HepG2 (cell line): ENCODE measurements at regions not wholly inside any gene's neighbourhood (a gene's known extent, or its start where the extent isn't known, plus 50 kb on each side); places are given as distances from the start of the nearest gene placed in this dataset.
A peak's percentile ranks its signal among the peaks of the same experiment; 100 is the strongest.

Experiments used
- CBX2 ChIP-seq, 2 experiments: fragments of 200-600 bp in 1 of 2; sonication (generic); formaldehyde crosslinking in 1 of 2; IDR thresholded peaks; 2 replicates each; pipeline versions ENCODE4 v1.7.0 to v1.8.1; 2018 to 2022; ENCODE audit warnings: low read depth in 2 of 2, low read length in 1 of 2, mild to moderate bottlenecking in 1 of 2, missing genetic modification reagents in 1 of 2
- FOXM1 ChIP-seq: sonication (generic); formaldehyde crosslinking; IDR thresholded peaks from 2 replicates; pipeline ENCODE4 v1.5.0; 2020; ENCODE audit warnings: missing genetic modification reagents
- HIVEP1 ChIP-seq: sonication (generic); formaldehyde crosslinking; IDR thresholded peaks from 2 replicates; pipeline ENCODE4 v1.4.0; 2020; ENCODE audit warnings: mild to moderate bottlenecking, missing genetic modification reagents
- HMGXB3 ChIP-seq: sonication (generic); formaldehyde crosslinking; IDR thresholded peaks from 2 replicates; pipeline ENCODE4 v1.4.0; 2020; ENCODE audit warnings: missing genetic modification reagents, borderline replicate concordance
- HOXA7 ChIP-seq: sonication (generic); formaldehyde crosslinking; IDR thresholded peaks from 2 replicates; pipeline ENCODE4 v1.8.1; 2022; ENCODE audit warnings: mild to moderate bottlenecking, missing genetic modification reagents, moderate library complexity
- HOXD1 ChIP-seq: sonication (generic); formaldehyde crosslinking; IDR thresholded peaks from 2 replicates; pipeline ENCODE4 v1.5.0; 2020; ENCODE audit warnings: missing genetic modification reagents
- IRF2 ChIP-seq: IDR thresholded peaks from 2 replicates; pipeline ENCODE4 v1.6.1; 2018; ENCODE audit warnings: missing genetic modification reagents, missing compliant biosample characterization
- KLF9 ChIP-seq: IDR thresholded peaks from 2 replicates; pipeline ENCODE4 v1.6.1; 2016; ENCODE audit warnings: low read depth
- MAZ ChIP-seq, 2 experiments: sonication (generic) in 1 of 2; formaldehyde crosslinking in 1 of 2; IDR thresholded peaks; 2 replicates each; pipeline versions ENCODE4 v1.5.0 to v1.6.1; 2012 to 2020; ENCODE audit warnings: low read depth in 2 of 2, mild to moderate bottlenecking in 2 of 2, borderline replicate concordance in 1 of 2, improper control_type of control experiment in 1 of 2, low read length in 1 of 2, missing genetic modification reagents in 1 of 2, moderate library complexity in 1 of 2
- NCOA2 ChIP-seq: sonication (generic); formaldehyde crosslinking; IDR thresholded peaks from 2 replicates; pipeline ENCODE4 v1.8.0; 2022; ENCODE audit warnings: inconsistent platforms
- ONECUT2 ChIP-seq: sonication (generic); formaldehyde crosslinking; IDR thresholded peaks from 2 replicates; pipeline ENCODE4 v1.4.0; 2020; ENCODE audit warnings: missing genetic modification reagents
- PLSCR1 ChIP-seq: sonication (generic); formaldehyde crosslinking; IDR thresholded peaks from 2 replicates; pipeline ENCODE4 v1.5.0; 2020; ENCODE audit warnings: missing genetic modification reagents, mild to moderate bottlenecking, borderline replicate concordance
- RFX1 ChIP-seq: fragments of 450-650 bp; IDR thresholded peaks from 2 replicates; pipeline ENCODE4 v1.6.1; 2017
- RORA ChIP-seq: sonication (generic); formaldehyde crosslinking; IDR thresholded peaks from 2 replicates; pipeline ENCODE4 v1.5.0; 2020; ENCODE audit warnings: mild to moderate bottlenecking, missing genetic modification reagents, moderate library complexity
- YEATS2 ChIP-seq: sonication (generic); formaldehyde crosslinking; IDR thresholded peaks from 2 replicates; pipeline ENCODE4 v1.4.0; 2020; ENCODE audit warnings: missing genetic modification reagents, borderline replicate concordance
- ZBTB38 ChIP-seq: sonication (generic); formaldehyde crosslinking; IDR thresholded peaks from 2 replicates; pipeline ENCODE4 v1.5.1; 2020; ENCODE audit warnings: mild to moderate bottlenecking, missing genetic modification reagents
- ZFYVE20 ChIP-seq: sonication (generic); formaldehyde crosslinking; IDR thresholded peaks from 2 replicates; pipeline ENCODE4 v1.8.0; 2023; ENCODE audit warnings: low read depth, mild to moderate bottlenecking, moderate library complexity, missing genetic modification reagents, borderline replicate concordance
- ZNF33B ChIP-seq: sonication (generic); formaldehyde crosslinking; IDR thresholded peaks from 2 replicates; pipeline ENCODE4 v1.5.1; 2020; ENCODE audit warnings: mild to moderate bottlenecking, missing genetic modification reagents
- ZNF512 ChIP-seq: sonication (generic); formaldehyde crosslinking; IDR thresholded peaks from 2 replicates; pipeline ENCODE4 v1.4.0; 2020; ENCODE audit warnings: mild to moderate bottlenecking, missing genetic modification reagents
- ZNF580 ChIP-seq: IDR thresholded peaks from 2 replicates; pipeline ENCODE4 v1.6.1; 2016; ENCODE audit warnings: low read depth, borderline replicate concordance
- ZNF670 ChIP-seq: sonication (generic); formaldehyde crosslinking; IDR thresholded peaks from 2 replicates; pipeline ENCODE4 v1.8.0; 2022; ENCODE audit warnings: mild to moderate bottlenecking, missing genetic modification reagents, borderline replicate concordance
- ZNF761 ChIP-seq: sonication (generic); formaldehyde crosslinking; conservative IDR thresholded peaks from 2 replicates; pipeline ENCODE4 v1.4.0; 2020; ENCODE audit warnings: mild to moderate bottlenecking, missing genetic modification reagents
- ZNF792 ChIP-seq: IDR thresholded peaks from 2 replicates; pipeline ENCODE4 v1.6.1; 2016
- ZNF878 ChIP-seq: sonication (generic); formaldehyde crosslinking; IDR thresholded peaks from 2 replicates; pipeline ENCODE4 v1.8.1; 2023; ENCODE audit warnings: mild to moderate bottlenecking, missing genetic modification reagents, moderate library complexity

GRCh38 chr17:72569148-72569946 is 448.5 kb downstream of the SOX9 start (continued):
- no peak for TF ChIP-seq HOXD1
- TF ChIP-seq NCOA2 (CRISPR knock-in tag) = peak; percentile 44
- no peak for TF ChIP-seq IRF2 (CRISPR knock-in tag)
- no peak for TF ChIP-seq ZNF670 (CRISPR knock-in tag)
- TF ChIP-seq HMGXB3 (CRISPR knock-in tag) = no peak
- TF ChIP-seq CBX2 (IDR thresholded peaks at IDR 0.05; ENCODE audit: low read depth, low read length) = no peak
- TF ChIP-seq CBX2 (CRISPR knock-in tag; IDR thresholded peaks at IDR 0.05; ENCODE audit: low read depth) = no peak
- TF ChIP-seq ZBTB38 (CRISPR knock-in tag) = peak; percentile 44; the same call in 1 of the 2 replicates
- TF ChIP-seq ZNF761 (CRISPR knock-in tag) = no peak
- TF ChIP-seq RORA (CRISPR knock-in tag) = no peak
- TF ChIP-seq HOXA7 = no peak
- no peak for TF ChIP-seq ZNF878
- no peak for TF ChIP-seq MAZ (IDR thresholded peaks at IDR 0.05; ENCODE audit: borderline replicate concordance, low read depth, low read length)
- no peak for TF ChIP-seq MAZ (CRISPR knock-in tag; IDR thresholded peaks at IDR 0.05; ENCODE audit: low read depth)
- no peak for TF ChIP-seq YEATS2 (CRISPR knock-in tag)
- no peak for TF ChIP-seq KLF9 (CRISPR knock-in tag)
- no peak for TF ChIP-seq ZNF512
- no peak for TF ChIP-seq PLSCR1
- TF ChIP-seq HIVEP1 (CRISPR knock-in tag) = no peak
- TF ChIP-seq FOXM1 (CRISPR knock-in tag) = no peak
- peak; percentile 76; the same call in 1 of the 2 replicates for TF ChIP-seq ZNF580 (CRISPR knock-in tag)
- TF ChIP-seq ZNF33B (CRISPR knock-in tag) = no peak
- no peak for TF ChIP-seq ONECUT2 (CRISPR knock-in tag)
- TF ChIP-seq ZFYVE20 (CRISPR knock-in tag) = no peak
- no peak for TF ChIP-seq RFX1
- TF ChIP-seq ZNF792 (CRISPR knock-in tag) = no peak; the same call in 1 of the 2 replicates
